Breast epithelium (tissue), 3 donors: ENCODE measurements at regions not wholly inside any gene's neighbourhood (a gene's known extent, or its start where the extent isn't known, plus 50 kb on each side); places are given as distances from the start of the nearest gene placed in this dataset.

Experiments used
- POLR2A ChIP-seq: fragments of 450-650 bp; IDR thresholded peaks from one replicate; pipeline ENCODE4 v1.6.1; 2016; ENCODE audit warnings: antibody characterized with exemption, mild to moderate bottlenecking, moderate library complexity
- TF ChIP-seq, protein P1 (sequence below), 3 donors: fragments of 450-650 bp; IDR thresholded peaks; one replicate each; pipeline ENCODE4 v1.5.1; 2016 to 2017; ENCODE audit warnings: antibody characterized with exemption in 3 of 3, mild to moderate bottlenecking in 3 of 3, moderate library complexity in 3 of 3

DNA sequence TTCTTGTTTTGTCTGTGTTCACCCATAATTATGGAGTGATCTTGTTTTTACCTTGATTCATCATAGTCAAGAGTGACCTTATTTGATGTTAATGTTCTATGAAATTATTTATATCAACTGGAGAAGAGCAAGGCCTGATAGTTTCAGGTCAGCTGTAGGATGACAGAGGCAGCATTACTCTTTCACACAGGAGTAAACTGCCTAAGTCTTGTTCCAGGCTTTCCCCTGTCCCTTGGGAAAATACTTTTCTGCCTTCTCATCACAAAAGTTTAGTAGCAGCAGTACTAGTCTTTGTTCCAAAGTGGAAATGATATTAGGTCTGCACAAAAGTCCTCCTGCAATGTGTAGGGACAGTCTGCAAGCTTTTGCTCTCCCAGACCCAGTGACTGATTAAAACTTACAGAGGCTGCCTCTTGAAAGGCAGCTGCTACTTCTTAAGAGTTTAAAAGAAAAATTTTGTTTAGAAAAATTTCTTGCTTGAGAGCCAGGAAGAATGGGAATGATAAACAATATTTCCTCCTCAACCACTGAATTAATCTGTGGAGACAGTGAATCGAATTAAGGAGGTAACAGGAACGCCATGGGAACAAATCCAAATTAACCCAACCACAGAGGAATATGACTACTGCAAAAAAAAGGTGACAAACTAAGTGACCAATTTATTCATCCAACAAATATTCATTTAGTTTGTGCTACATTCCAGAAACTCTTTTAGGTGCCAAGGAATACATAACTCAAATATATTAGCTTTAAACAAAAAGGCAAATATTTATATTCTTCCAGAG, 991.4 kb upstream of the PABPC4L start:
- TF ChIP-seq, protein P1, sequence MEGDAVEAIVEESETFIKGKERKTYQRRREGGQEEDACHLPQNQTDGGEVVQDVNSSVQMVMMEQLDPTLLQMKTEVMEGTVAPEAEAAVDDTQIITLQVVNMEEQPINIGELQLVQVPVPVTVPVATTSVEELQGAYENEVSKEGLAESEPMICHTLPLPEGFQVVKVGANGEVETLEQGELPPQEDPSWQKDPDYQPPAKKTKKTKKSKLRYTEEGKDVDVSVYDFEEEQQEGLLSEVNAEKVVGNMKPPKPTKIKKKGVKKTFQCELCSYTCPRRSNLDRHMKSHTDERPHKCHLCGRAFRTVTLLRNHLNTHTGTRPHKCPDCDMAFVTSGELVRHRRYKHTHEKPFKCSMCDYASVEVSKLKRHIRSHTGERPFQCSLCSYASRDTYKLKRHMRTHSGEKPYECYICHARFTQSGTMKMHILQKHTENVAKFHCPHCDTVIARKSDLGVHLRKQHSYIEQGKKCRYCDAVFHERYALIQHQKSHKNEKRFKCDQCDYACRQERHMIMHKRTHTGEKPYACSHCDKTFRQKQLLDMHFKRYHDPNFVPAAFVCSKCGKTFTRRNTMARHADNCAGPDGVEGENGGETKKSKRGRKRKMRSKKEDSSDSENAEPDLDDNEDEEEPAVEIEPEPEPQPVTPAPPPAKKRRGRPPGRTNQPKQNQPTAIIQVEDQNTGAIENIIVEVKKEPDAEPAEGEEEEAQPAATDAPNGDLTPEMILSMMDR (IDR thresholded peaks at IDR 0.05) = no peak
- TF ChIP-seq POLR2A = no peak
